GM21825 (cell line): ENCODE measurements at regions not wholly inside any gene's neighbourhood (a gene's known extent, or its start where the extent isn't known, plus 50 kb on each side); places are given as distances from the start of the nearest gene placed in this dataset.
"Not testable (repeated sequence)": the region's sequence is repeated elsewhere in the genome, so short reads cannot be mapped to it uniquely, and the experiment has no call there.

Source experiments
- ATAC-seq: cut with Tn5 transposase; IDR thresholded peaks from one replicate; pipeline ENCODE4 v1.9.1; 2021; ENCODE audit warnings: mild to moderate bottlenecking, moderate library complexity; ENCODE audit not compliant: unreplicated experiment

DNA sequence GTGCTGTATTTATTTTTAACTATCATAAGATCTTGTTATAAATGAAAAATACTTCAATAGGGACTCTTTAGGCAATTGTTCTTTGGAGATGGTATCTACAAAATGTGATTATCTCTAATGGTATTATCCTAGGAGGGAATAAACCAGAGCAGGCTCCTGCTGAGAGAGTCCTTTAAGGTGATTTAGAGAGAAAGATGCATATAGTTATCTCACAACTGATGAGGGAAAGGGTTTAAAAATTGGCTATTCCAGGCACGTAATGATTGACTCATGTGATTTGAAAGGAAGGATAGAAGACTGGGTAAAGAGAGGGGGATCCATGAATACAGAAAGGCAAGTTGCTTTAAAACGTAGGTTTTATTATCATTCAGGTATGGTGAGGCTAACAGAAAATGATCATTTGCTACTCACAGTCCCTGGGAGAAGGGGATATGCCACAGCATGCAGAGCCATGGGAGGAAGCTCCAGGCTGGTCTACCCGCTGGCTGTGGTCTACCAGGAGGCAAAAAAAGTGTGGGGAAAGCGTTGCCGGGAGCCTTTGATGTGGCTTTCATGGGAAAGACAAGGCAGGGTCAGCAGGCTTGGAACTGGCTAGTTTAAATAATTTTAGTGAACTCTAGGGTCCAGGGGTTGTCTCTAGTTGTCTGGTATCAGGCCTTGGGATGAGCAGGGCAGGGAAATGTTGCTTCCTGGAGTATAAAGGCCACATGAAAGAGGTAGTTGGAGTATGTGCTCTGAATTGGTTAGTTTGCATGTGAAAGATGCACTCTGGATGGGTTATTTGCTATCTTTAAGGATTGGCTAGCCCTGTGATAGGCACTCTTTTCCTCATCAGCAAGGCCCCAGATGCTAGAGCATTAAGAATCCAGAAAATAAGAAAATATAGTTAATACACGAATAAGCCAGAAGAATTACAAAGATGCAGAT is 798.4 kb upstream of the GRM7 start:
- ATAC-seq: no peak

- no peak for ATAC-seq
Observed at GRCh38 chr3:6066397-6066796, 794.5 kb upstream of the GRM7 start.

GRCh38 chr3:6066868-6067578 is 793.9 kb upstream of the GRM7 start:
- ATAC-seq: not testable (repeated sequence)

- no peak for ATAC-seq
Observed at GRCh38 chr3:6074952-6075351, 786.0 kb upstream of the GRM7 start.

DNA sequence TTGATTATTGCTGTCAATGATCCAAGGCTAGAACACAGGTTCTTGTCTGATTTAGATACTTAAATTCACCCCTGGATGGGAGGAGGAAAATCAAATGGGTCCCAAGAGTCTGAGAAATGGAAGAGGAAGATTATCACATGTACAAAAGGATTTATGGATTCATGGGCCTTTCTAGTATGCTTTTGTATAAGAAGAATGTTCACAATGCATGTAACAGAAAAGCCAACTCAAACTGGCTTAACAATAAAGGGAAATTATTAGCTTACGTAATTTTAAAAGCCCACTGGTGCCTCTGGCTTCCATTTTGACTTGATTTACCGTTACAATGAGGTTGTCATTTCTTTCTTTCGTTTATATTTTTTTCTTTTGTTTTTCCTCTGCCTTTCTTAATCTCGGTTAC is 782.5 kb upstream of the GRM7 start:
- ATAC-seq: no peak

DNA sequence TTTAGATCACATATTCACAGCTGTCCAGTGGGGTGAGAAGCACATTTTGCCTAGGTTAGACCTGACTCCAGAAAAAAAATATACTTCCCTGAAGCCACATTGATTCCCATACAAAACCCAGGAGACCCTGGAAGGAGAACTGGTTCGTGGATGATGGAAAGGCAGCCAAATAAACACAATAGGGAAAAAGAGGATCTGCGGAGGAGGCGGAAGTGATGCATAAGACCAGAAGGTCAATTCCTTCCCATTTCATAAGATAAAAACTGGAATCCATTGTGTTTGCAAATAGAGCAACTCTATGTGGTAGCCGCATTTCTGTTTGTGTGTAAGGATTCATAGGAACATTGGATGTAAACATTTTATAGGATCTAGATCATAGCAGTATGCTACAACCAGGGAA is 781.9 kb upstream of the GRM7 start:
- ATAC-seq: no peak

- ATAC-seq: no peak
Observed at GRCh38 chr3:6079561-6080179, 781.2 kb upstream of the GRM7 start.

GRCh38 chr3:6088433-6088832 is 772.5 kb upstream of the GRM7 start:
- no peak for ATAC-seq

- no peak for ATAC-seq
Observed at GRCh38 chr3:6089780-6090179, 771.1 kb upstream of the GRM7 start.

DNA sequence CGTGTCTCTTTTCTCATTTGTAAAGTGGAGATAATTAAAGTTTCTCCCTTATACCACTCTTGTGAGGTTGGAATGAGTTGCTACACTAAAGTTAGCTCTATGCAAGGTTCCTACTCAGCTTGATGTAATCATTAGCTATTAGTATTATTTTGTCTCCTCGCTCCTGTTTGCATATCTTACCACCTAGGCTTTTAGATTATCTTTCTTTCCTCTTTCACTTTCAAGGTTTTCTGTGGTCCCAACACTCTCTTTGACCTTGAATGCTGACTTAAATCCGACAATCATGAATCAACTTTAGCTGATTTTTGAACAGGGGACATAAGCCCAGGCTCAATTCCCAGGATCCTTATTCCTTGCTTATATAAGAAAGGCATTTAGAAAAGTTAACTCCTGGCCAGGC is 769.7 kb upstream of the GRM7 start:
- ATAC-seq: no peak

DNA sequence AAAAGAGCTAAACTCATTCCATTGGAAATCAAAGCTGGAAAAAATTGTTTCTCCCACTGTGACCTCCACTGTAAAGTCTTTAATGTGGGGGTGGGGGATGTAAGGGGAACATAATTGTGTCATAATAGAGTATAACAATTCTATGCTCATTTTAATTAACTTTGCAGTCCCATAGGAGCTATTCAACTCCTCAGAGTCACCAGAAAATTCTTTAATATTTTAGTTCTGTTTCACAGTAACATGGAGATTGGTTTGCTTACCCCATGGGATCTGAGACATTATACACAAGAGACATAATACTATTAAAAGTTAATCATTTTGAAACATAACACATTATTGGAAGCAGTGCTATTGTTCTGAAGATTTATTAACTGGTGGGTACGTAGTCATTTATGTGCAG is 765.9 kb upstream of the GRM7 start:
- ATAC-seq: no peak

DNA sequence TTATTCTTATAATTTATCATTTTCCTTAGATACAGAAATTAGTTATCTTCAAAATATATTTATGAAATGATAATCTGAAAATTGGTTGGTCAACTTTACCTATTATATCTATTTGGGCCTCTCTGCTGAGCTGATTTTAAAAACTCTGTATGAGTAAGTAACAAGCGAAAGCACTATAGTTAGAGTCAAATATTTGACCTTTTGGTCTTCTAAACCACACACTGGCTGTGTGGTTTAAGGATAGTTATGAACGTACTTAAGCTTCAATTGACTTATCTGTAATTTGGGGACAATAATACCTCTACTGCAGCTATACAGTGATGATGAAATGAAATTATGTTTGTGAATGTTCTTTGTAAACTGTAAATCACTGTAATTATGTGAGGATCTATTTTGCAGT is 763.9 kb upstream of the GRM7 start:
- ATAC-seq: no peak

- ATAC-seq: no peak
Observed at GRCh38 chr3:6097556-6097955, 763.4 kb upstream of the GRM7 start.

DNA sequence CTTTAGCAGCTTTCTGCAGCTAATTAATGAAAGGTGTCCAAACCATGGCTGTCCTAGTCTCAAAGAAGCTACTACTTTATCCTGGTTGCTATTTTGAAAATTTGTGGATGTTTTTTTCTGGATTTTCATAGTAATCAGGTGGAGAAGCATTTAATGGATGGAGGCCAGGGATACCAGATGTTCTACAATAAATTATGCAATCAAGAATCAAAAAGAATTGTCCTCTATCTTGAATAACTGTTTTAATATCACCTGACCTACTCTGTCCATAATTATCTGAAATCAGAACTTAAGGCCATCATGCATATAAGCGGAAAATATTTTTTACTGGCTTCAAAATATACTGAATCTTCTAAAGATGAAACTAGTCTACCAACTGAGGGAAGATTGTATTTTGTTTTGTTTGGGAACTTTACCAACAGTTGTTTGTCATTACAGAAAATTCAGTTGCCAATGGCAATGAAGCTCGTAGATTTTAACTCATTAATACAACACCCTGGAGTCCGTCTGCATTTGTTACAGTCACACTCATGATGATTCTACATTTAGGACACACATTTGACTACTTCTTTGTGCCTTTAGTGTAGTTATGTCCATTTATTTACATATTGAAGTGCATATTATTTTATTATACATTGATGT is 762.3 kb upstream of the GRM7 start:
- ATAC-seq: no peak

GRCh38 chr3:6099458-6100075 is 761.3 kb upstream of the GRM7 start:
- ATAC-seq: no peak

DNA sequence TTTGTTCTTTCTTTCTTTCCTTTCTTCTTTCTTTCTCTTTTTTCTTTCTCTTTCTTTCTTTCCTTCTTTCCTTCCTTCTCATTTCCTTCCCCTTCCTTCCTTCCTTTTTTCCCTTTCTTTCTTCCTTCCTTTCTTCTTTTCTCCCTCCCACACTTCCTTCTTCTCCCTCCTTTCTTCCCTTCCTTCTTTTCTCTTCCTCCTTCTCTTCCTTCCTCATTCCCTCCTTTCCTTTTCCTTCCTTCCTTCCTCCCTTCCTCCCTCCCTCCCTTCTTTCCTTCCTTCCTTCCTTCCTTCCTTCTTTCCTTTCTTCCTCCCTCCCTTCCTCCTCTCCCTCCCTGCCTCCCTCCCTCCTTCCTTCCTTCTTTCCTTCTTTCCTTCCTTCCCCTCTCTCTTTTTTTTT is 755.7 kb upstream of the GRM7 start:
- no peak for ATAC-seq

GRCh38 chr3:6108957-6109356 is 752.0 kb upstream of the GRM7 start:
- ATAC-seq: no peak

DNA sequence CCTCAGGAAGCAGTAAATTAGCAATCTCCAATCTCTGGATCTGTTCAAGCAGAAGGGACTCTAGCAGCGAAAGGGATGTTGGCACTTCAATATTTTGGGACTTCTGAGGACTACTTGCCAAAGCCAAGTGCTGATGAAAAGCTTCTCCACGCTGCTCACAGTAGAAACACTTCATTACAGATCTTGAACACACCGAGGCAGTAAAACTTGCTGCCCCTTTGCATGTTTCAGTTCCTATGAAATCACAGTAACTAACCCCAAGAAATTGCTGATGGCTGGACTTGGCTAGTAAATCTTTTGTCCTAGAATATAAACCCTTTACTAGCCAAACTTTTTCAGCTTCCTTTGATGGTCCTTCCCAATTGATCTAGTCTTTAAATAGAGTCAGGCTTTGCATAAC is 750.5 kb upstream of the GRM7 start:
- no peak for ATAC-seq

- no peak for ATAC-seq
Observed at GRCh38 chr3:6112546-6112945, 748.4 kb upstream of the GRM7 start.

- no peak for ATAC-seq
Observed at GRCh38 chr3:6113338-6113737, 747.6 kb upstream of the GRM7 start.

DNA sequence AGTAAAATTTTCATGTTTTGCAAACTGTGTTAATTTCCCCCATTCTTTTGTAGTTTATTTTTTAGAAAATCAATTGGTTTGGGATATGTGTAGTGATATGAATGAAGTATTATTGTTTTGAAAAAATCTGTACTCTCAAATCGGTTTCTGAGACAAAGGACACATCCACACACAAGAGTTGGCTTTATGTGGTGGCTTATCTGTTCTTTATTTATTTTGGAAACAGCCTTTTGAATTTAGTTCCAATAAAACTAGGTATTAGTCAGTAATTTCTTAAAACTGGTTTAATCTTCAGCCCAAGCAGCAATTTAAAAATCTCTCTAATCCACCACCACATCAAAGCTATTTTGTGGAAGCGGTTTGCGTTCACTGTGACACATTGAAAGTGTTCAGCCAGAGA is 741.5 kb upstream of the GRM7 start:
- no peak for ATAC-seq
